HT1080 (cell line): ENCODE measurements at regions not wholly inside any gene's neighbourhood (a gene's known extent, or its start where the extent isn't known, plus 50 kb on each side); places are given as distances from the start of the nearest gene placed in this dataset.
"Not testable (repeated sequence)": the region's sequence is repeated elsewhere in the genome, so short reads cannot be mapped to it uniquely, and the experiment has no call there.

Experiments
- DNase-seq: peaks from one replicate; pipeline ENCODE4 v3.0.0-alpha.2; 2015; ENCODE audit warnings: low read depth

DNA sequence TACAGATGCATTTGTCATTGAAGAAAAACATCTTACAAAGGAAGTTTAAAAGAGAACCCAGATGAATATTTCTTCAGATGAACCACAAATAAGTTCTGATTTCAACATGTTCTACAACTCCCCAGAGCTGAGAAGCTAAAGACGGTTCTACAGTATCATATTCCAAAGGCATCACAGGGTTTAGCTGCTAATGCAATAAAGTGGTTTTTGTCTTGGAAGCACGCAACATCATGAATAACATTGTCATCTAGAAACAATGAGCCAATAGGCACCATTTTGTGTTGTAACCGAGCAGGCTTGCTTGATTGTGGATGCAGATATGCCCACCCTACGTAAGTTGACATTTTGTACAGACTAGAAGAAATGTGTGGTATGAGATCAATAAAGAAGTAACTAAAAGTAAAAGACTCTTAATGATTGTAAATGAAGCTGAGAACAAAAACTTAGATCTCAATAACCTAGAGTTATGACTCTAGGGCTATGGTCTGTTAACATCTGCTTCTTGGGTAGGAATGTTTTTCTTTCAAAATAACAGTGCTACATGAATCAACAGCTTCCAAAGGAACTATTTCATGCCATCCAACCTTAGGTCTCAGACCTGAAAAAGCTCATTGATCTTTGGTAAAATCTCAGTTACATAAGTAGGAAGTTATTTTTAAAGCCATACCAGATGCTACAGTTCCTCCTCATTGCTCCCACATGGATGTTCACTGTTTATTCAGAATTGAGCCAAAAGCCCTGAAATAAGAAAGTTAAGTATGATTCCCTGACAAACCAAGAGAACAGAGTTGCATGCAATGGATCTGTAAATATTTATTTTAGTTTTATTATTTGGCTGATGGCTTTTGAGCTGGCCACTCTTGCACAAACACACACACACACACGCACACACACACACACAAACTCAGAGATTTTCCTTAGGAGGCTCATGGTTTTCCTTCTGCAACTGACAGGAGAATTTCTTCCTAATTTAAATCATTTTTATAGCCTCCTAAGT lies 118.7 kb upstream of the SLCO6A1 start:
- DNase-seq: no peak

DNA sequence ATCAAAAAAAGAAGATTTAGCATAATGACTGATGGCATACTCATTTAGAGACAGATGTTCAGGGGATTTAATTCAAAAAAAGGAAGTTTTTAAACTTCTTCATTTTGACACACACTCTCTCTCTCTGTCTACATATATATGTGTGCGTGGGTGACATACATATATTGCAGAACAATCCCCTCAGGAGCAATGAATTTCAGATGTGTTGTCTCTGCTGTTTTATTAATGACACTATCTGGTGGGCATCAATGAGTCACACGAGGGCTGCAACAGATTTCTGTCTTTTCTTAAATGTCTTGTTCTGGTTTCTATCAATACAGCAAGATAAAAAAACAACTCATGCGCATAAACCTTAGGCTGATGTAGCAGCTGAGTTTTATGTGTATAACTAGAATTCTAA lies 123.5 kb upstream of the SLCO6A1 start:
- no peak for DNase-seq

DNA sequence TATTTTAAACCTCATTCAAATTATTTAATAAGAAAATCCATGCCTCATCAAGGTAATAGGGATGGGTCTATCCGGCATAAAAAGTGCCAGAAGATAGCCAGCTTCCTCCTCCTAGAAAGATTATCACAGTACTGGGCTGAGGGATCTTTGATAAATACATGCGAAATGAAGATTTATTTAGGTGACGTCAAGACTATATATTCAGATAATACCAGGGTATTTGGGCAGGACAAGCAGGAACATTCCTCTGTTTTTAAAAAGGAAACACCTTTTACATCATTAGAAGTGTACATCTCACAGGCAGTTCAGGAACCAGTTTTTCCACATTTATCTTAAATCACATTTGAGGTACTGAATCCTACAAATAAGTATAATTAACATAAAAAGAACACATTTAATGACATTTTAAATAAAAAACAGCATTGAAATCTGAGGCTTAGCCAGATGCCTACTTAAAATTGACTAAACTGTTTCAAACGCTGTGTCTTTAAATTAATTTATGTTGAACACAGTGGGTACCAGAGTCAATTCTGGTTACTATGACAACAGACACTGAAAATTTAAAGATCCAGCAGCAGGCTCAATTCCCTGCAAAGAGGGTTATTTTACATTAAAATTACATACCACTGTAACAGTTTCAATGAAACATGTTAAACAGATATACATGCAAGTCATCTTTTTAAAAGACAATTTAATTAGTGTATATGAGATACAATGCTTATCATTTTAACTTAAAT lies 124.7 kb upstream of the SLCO6A1 start:
- DNase-seq: no peak

DNA sequence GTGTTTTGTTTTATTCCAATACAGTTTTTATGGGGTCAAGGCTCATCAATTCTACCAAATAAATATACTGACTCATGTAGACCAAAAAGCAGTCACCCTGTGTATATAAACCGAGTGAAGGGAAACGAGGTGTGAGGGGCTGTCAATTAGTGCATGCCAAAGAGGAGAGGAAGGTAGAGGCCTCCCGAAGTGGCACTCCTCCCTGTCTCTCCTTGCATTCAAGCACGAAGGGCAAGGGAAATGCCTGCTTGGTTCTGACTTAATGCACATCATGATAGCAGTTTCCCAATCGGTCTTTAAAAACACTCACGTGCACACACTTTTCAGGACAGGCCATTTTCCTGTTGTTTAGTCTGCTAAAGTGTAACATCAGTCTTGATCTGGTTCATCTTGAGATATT lies 125.6 kb upstream of the SLCO6A1 start:
- DNase-seq: no peak

DNA sequence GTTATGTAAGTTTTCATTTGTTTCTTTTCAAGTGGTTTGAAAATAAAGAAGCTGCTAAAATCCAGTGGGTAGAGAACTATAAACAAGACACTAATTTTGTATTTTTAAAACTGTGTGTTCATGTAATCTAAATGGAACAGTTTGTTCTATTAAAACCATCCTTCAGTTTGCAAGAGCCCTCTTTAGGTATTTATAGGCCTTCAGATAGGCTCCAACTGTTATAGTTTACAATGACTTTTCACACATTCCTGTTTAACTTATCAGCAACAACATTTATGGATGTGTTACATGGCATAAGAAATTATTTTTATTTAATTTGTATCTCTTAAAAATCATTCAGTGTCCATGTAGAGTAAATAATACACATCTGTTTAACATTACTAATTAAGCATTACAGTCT lies 126.7 kb upstream of the SLCO6A1 start:
- no peak for DNase-seq

DNA sequence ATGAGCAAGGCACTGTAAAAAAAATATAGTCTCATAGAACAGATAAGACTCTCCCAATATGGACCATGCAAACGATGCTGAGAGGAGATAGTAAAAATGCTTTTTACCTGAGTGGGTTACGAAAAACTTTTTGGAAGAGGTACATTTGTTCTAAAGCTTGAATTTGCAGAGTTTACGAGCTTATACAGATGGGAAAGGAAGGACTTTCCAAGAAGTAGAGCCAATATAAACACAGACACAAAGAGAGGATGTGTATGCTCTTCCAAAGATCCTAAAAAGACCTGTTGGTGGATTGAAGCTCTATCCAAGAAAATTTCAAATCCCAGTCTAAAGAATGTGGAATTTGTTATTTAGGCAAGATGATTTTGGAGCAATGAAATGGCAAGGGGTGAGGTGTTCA lies 127.1 kb upstream of the SLCO6A1 start:
- DNase-seq: no peak

DNA sequence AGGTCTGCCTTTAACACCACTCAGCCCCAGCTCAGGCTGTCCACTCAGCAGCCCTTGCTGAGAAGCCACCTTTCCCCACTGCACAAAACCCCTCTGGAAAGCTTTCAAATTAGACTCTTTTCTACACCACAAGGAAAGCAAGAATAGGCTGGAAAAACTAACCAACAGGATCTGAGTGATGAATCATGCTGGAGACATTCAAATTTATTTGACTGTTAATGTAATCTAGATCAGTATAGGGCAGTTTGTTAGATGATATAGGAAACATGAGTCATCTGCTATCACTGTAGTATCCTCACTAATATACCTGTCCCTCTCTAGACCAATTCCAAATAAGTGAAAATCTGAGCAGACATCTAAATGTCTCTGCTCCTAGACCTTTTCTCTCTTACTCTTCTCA lies 127.8 kb upstream of the PAM start:
- DNase-seq: peak; percentile 86

DNA sequence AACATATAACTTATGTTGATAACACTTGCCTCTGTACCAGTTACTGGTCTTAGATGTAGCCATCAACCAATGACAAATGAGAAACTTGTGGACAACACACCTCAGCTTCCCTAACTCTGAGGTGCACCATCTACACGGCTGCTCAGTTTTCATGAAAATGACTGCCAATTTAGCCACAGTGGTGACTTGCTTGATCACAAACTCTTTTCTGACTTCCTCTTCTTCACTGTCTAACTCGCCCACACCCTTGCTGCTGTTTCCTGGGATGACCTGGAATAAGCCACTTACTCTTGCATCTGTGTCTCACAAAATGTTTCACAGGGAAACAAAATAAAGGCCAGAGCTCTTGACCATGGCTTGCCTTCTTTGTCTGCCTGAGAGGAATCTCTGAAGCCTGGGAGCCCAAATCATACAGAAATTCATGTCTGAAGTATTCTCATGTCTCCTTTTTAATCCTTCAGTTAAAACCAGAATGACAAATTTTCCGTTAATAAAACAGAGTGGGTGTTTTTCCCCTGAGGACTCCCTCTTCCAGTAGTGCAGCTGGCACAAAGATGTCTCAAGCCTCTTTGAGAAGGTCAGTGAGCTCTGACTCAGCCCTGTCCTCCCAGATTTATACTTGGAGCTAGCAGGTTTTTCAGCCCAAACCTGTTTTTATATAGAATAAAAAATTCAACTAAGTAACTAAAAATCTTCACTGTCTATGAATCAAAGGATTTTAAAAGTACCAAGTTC lies 126.5 kb upstream of the PAM start:
- DNase-seq: peak; percentile 13

DNA sequence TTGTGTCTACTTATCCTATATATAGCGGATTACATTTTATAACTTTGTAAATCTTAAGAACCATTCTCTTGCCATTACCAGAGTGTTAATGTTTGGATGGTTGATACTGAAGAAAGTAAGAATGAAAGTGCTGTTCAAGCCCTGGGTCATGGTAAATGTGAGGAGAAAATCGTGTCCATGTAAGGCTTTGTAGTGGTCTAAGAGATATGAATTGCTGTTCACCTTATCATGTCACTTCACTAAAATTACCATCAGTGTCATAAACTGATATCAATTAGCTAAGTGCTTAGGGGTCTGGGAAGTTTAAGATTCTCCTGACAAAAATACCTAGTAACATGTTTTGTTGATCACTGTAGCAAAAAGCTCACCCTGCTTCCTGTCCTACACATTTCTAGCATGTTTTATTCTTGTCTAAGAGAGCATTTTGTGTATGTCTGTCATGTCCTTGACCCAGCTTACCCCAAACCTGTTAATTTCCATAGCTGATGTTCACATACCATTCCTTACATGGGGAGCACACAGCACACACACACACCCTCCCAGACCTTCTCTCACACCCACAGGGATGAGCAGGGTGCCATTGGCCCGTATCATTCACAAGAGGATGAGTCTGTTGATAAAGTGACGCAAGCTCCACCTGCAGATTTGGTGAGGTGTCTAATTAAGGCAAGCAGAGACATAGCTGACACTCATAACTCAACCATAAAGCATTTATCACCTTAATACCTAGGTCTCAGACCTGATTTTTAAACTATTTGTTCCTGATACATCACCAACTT lies 125.1 kb upstream of the PAM start:
- DNase-seq: no peak

DNA sequence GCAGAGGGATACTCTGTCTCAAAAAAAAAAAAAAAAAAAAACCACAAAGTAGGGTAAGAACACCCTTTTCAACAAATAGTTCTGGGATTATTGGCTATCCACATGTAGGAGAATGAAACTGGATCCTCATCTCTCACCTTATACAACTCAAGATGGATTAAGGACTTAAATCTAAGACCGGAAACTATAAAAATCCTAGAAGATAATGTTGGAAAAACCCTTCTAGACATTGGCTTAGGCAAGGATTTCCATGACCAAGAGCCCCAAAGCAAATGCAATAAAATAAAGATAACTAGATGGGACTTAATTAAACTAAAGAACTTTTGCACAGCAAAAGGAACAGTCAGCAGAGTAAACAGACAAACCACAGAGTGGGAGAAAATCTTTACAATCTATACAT lies 119.7 kb upstream of the PAM start:
- not testable (repeated sequence) for DNase-seq

DNA sequence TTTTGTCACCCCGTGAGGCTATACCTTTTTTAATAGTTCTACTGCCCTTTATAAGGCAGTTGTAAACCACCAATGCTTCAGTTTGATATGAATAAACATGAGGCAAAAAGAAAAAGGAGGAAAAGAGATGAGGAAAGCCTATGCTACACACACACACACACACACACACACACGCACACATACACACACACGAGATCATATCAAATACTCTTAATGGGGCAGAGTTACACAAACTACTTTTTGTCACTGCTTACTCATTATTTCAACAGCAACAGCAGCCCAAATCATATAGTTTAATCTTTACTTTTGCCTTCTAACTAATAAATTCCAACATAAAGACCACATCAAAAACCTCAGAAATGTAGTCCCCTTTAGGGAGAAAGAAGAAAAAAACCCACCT lies 116.8 kb upstream of the PAM start:
- DNase-seq: no peak

DNA sequence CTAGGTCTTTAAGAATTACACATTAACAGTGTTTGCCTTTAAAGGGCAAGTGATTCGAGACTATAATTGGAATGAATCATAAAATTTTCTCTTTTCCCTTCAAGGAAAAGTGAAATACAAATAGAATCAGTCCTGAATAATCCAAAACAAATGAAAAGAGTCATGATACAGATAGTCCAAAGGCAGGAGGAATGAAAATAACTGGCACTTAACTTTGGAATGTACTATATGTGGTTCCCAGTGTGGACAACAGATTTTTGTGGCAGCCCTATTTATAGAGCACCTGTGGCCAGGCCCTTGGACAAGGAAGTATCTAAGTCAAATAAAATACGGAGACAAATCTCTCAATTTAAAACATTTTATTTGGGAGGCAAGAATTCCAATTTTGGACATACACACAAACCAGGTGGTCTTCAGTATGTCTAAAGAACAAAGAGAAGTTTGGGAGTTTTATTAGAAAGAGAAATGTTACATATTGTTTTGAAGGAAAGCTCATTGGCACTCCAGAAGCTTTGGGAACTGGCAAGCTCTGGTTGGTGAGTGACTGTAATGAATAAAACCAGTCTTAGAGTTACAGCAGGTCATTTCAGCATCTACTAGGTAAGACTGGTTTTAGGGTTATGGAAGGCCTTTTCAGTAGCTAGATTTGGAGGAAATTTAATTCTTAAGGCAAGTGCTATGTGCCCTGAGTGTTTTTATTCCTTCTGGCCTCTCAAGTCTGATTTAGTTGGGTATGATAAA lies 116.0 kb upstream of the PAM start:
- no peak for DNase-seq

DNA sequence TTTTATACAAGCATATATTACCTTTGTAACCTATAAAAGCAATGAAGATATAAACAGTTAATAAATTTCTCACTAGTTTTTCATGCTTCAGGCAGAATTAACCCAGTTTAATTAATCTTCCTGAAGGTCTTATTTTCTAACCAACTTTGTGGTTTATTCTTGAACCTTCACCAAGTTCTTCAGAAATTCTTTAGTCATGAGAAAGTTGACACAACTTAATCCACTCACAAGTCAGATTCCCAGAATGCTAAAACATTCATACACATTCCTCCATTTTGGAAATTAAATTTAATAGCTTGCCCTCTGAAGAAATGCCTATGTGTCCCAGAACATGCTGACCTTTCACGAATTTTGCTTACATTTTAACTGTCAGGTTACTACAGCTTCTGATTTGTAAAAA lies 105.4 kb upstream of the PAM start:
- DNase-seq: no peak

DNA sequence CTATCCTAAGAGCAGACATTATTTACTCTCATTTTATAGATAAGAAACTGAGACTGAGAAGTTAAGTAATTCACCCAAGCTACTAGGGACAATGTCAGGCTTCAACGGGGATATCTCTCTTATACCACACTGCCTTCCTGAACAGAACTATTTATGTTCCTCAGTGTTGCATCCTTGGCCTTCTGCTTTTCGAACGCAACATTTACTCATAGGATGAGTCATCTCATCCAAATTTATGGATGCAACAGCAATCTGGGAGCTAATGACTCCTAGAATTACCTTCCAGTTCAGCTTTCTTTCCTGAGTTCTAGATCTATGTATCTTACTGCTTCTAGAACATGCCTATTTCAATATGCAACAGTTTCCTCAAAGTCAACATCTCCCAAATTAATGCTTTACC lies 103.6 kb upstream of the PAM start:
- peak; percentile 54 for DNase-seq

DNA sequence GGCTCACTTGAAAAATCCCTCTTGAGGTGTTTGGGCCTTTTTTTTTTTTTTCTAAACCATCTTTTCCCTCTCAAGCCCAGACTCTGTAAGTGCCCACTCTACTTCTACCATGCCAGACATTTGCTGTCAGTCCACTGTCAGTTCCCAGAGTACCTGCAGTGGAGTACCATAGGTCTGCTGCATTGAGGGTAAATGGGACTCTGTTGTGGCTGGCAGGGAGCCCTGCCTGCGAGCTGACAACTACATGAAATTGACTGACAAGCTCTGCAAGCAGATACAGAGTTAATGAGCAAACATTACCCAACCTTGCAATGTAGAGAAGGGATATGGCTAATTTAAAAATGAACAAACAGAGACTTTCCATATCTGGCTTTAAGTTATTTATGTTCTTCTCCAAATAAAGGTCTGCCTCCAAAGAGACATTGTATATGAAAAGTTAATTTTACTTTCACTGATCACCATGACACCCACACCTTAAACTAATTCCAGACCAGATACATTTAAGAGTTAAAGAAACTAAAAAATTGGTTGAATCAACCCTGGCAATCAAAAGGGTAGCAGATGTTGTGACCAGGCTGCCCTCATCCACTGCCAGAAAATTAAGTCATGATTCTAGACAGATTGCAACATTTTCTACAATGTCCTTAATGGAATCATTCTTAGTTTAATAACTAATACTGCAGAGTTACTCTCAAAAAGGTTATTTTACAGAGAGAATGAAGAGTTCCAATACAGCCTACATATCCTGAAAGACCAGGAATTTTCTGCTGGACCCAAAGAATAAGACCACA lies 100.4 kb upstream of the PAM start:
- DNase-seq: no peak

DNA sequence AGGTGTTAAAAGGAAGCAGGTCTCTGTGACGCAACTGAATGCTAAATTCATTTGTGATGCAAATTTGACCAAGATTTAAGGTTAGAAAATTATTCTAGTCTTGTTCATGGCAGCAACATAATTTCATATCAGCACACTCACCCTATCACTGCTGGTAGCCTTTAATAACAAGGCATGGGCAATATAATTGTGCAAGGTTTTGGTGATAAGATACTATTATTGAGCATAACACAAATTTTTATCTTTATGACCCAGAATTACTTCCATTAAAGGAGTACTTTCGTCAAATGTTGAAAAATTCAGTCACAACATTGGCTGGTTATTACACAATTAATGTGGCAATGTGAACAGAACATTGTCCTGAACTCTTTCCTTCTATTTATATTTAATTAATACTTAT lies 96.0 kb upstream of the PAM start:
- DNase-seq: no peak

DNA sequence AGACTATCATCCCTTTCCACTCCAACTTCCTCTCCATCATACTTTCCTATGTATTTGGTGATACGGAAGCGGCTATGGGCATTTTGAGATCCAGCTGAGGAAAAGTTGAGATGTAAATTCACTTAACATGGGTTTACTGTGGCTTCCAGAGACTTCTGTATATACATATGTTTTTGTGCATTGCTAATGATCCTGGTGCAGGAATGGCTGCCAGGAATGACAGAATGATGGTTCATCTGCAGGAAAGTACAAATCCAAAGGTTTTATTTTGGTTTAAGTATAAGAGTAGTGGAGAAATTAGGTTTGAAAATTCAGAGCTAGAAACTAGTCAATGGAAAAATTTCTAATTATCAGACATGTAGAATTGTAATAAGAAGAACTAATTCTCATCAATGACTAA lies 95.0 kb upstream of the PAM start:
- DNase-seq: no peak

DNA sequence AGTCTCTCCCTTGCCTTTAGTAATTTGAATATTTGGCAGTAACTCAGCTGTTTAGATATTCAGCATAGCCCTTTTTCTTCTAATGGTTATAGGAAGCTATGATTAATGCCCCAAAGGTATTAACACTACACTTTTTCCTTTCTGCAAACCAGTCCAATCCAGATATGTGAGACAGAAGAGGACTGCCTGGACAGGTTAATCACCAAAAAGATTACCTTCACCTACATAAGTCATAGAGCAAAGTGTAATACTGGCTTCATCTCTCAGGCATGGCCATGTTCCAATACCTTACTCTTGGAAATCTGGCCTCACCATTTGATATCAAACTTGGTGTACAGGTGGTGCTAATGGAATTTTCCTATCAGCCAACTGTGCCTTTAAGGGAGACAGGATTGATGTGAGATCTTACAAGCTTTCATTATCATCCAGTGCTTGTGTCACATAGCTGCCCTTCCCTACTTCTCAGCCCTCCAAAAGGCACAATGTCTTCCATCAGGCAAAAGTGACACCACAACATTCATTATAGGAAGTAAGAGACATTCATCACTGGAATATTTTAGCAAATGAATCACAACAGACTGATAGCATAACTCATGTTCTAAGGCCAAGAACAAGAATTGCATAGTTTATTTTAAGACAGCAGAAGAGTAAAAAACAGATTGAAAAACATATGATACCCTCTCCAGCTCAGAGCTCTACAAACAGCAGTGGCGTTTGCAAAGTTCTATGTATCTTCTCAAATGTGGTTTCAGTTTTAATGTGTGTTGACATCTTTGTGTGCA lies 91.2 kb upstream of the PAM start:
- DNase-seq: no peak
